Esophagus muscularis mucosa (tissue), 4 donors: ENCODE measurements at regions not wholly inside any gene's neighbourhood (a gene's known extent, or its start where the extent isn't known, plus 50 kb on each side); places are given as distances from the start of the nearest gene placed in this dataset.

Source experiments
- DNase-seq: peaks from one replicate; pipeline ENCODE4 v3.0.0-alpha.2; 2017; ENCODE audit errors: extremely low spot score
- H3K27ac ChIP-seq, 4 donors: fragments of 200-600 bp; sonication (generic); replicated peaks in 1 of 4; 1 replicate in 3 of 4; 2 replicates in 1 of 4; pipeline ENCODE4 v1.5.1; 2016 to 2019; ENCODE audit warnings: mild to moderate bottlenecking in 1 of 4
- H3K27me3 ChIP-seq, 4 donors: fragments of 200-600 bp; sonication (generic); one replicate each; pipeline versions ENCODE4 v1.5.1 to v1.6.0; 2016 to 2019
- H3K36me3 ChIP-seq, 4 donors: fragments of 200-600 bp; sonication (generic); one replicate each; pipeline ENCODE4 v1.5.1; 2016 to 2019
- H3K4me1 ChIP-seq, 4 donors: fragments of 200-600 bp; sonication (generic); one replicate each; pipeline ENCODE4 v1.5.1; 2016 to 2019
- H3K4me3 ChIP-seq, 4 donors: fragments of 200-600 bp; sonication (generic); 1 replicate in 2 of 4; 2 replicates in 2 of 4; pipeline ENCODE4 v1.5.1; 2016 to 2019; ENCODE audit warnings: mild to moderate bottlenecking in 4 of 4, moderate library complexity in 1 of 4
- H3K9me3 ChIP-seq, 4 donors: fragments of 200-600 bp; sonication (generic); 1 replicate in 3 of 4; 2 replicates in 1 of 4; pipeline ENCODE4 v1.5.1; 2016 to 2019
- EP300 ChIP-seq: sonication (generic); formaldehyde crosslinking; IDR thresholded peaks from one replicate; pipeline ENCODE4 v1.6.1; 2017; ENCODE audit warnings: antibody characterized with exemption
- POLR2A ChIP-seq: fragments of 450-650 bp; IDR thresholded peaks from one replicate; pipeline ENCODE4 v1.6.1; 2017; ENCODE audit warnings: antibody characterized with exemption, moderate library complexity, mild to moderate bottlenecking, low read depth
- POLR2AphosphoS5 ChIP-seq, 2 donors: sonication (generic); formaldehyde crosslinking; IDR thresholded peaks; one replicate each; pipeline ENCODE4 v1.6.1; 2017; ENCODE audit warnings: antibody characterized with exemption in 2 of 2
- WGBS: methylation state at CpG from one replicate; pipeline ENCODE4 v1.1.5; 2018; 5-methylcytosine and 5-hydroxymethylcytosine counted together
- intact Hi-C: fragments of 100-400 bp; cut with DNase I; formaldehyde crosslinking; loops from one replicate; pipeline ENCODE4 v1.15.1; 2023
- TF ChIP-seq, protein P1 (sequence below), 3 experiments: fragments of 200-600 bp in 2 of 3; fragments of 450-650 bp in 1 of 3; sonication (generic) in 2 of 3; IDR thresholded peaks; one replicate each; pipeline ENCODE4 v1.5.1; 2017 to 2019; ENCODE audit warnings: antibody characterized with exemption in 3 of 3, mild to moderate bottlenecking in 2 of 3, moderate library complexity in 1 of 3

GRCh38 chr16:6018848-6019489 lies 921.4 kb upstream of the EEF2KMT start:
- under 1% methylated on average over 49 of the region's 59 CpGs for WGBS
- intact Hi-C loops: no loop called here
- Histone ChIP-seq H3K27ac (no peak overlapping the region), H3K4me1 (peaks cover 0 to 13% (median 5%) of the 10 kb centered on the region in 4 donors), H3K4me3 (no peak overlapping the region), H3K36me3 (no peaks in the 10 kb centered on the region), H3K27me3 (peaks cover 0 to 36% (median 11%) of the 10 kb centered on the region in 4 donors), H3K9me3 (peaks cover 0 to 8% (median 0%) of the 10 kb centered on the region in 4 donors)
- DNase-seq: no peak
- no peak for TF ChIP-seq POLR2A
- TF ChIP-seq, protein P1, sequence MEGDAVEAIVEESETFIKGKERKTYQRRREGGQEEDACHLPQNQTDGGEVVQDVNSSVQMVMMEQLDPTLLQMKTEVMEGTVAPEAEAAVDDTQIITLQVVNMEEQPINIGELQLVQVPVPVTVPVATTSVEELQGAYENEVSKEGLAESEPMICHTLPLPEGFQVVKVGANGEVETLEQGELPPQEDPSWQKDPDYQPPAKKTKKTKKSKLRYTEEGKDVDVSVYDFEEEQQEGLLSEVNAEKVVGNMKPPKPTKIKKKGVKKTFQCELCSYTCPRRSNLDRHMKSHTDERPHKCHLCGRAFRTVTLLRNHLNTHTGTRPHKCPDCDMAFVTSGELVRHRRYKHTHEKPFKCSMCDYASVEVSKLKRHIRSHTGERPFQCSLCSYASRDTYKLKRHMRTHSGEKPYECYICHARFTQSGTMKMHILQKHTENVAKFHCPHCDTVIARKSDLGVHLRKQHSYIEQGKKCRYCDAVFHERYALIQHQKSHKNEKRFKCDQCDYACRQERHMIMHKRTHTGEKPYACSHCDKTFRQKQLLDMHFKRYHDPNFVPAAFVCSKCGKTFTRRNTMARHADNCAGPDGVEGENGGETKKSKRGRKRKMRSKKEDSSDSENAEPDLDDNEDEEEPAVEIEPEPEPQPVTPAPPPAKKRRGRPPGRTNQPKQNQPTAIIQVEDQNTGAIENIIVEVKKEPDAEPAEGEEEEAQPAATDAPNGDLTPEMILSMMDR (IDR thresholded peaks at IDR 0.05): no peak
- TF ChIP-seq EP300: no peak
- TF ChIP-seq POLR2AphosphoS5 (IDR thresholded peaks at IDR 0.05): no peak

- 23% methylated on average over 2 of the region's 2 CpGs for WGBS
- no peak overlapping the region for H3K27ac ChIP-seq
- H3K4me1 ChIP-seq: peaks cover 0 to 13% (median 5%) of the 10 kb centered on the region in 4 donors
- intact Hi-C loops: no loop called here
- H3K27me3 ChIP-seq: peaks cover 0 to 36% (median 11%) of the 10 kb centered on the region in 4 donors
- no peak for DNase-seq
- H3K36me3 ChIP-seq: no peaks in the 10 kb centered on the region
- no peak overlapping the region for H3K4me3 ChIP-seq
- peaks cover 0 to 22% (median 1%) of the 10 kb centered on the region in 4 donors for H3K9me3 ChIP-seq
- TF ChIP-seq POLR2A (no peak), EP300 (no peak), POLR2AphosphoS5 (IDR thresholded peaks at IDR 0.05) (no peak)
- TF ChIP-seq, protein P1 (IDR thresholded peaks at IDR 0.05): no peak
These were observed 919.1 kb upstream of the EEF2KMT start for GRCh38 chr16:6016530-6017184.

GRCh38 chr16:6012716-6013115 lies 915.1 kb upstream of the EEF2KMT start:
- Histone ChIP-seq H3K4me1 (no peaks in the 10 kb centered on the region), H3K36me3 (no peaks in the 10 kb centered on the region), H3K27ac (no peak overlapping the region), H3K27me3 (peaks cover 0 to 2% (median 0%) of the 10 kb centered on the region in 4 donors), H3K9me3 (peaks cover 0 to 22% (median 1%) of the 10 kb centered on the region in 4 donors), H3K4me3 (no peak overlapping the region)
- intact Hi-C loops: no loop called here
- no peak for DNase-seq
- TF ChIP-seq EP300: no peak
- no peak for TF ChIP-seq POLR2AphosphoS5 (IDR thresholded peaks at IDR 0.05)
- TF ChIP-seq, protein P1 (IDR thresholded peaks at IDR 0.05): no peak
- no peak for TF ChIP-seq POLR2A
- WGBS: 61% methylated on average over 1 of the region's 1 CpG

DNA sequence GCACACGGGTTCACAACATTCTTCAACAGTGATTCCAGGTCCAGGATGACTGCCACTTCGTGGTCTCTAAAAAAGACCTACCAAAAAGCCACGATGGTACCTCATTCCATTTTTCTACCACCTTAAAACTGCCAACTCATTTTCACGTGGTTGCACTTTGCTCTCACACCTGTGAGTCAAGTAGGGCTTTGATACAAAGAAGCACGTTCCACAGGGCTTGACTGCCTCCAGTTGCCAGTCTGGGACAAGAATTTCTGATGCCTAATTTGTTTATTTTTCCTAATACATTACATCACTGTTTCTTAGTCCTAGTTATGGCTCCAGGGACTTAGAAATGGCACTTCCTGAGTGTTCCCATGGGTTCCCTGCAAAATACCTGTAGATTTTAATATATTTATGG lies 911.6 kb upstream of the EEF2KMT start:
- Histone ChIP-seq H3K27me3 (no peaks in the 10 kb centered on the region), H3K9me3 (peaks cover 0 to 14% (median 1%) of the 10 kb centered on the region in 4 donors), H3K4me3 (no peak overlapping the region), H3K4me1 (no peaks in the 10 kb centered on the region), H3K36me3 (no peaks in the 10 kb centered on the region), H3K27ac (no peak overlapping the region)
- no peak for TF ChIP-seq POLR2AphosphoS5 (IDR thresholded peaks at IDR 0.05)
- TF ChIP-seq EP300: no peak
- no peak for TF ChIP-seq POLR2A
- TF ChIP-seq, protein P1 (IDR thresholded peaks at IDR 0.05): no peak
- WGBS: 58% methylated on average over 5 of the region's 5 CpGs
- DNase-seq: no peak
- intact Hi-C loops: no loop called here
